T-helper 22 cell (primary cell): ENCODE measurements at regions not wholly inside any gene's neighbourhood (a gene's known extent, or its start where the extent isn't known, plus 50 kb on each side); places are given as distances from the start of the nearest gene placed in this dataset.

Experiments used
- DNase-seq: peaks from one replicate; pipeline ENCODE4 v3.0.0-alpha.2; 2020; ENCODE audit warnings: low read depth

- no peak for DNase-seq
Measured at GRCh38 chr3:10740954-10741353, 75.1 kb upstream of the SLC6A11 start.

- no peak for DNase-seq
Measured at GRCh38 chr3:10741891-10742671, 73.9 kb upstream of the SLC6A11 start.

- no peak for DNase-seq
Measured at GRCh38 chr3:10743366-10744097, 72.5 kb upstream of the SLC6A11 start.

- no peak for DNase-seq
Measured at GRCh38 chr3:10744098-10744465, 71.9 kb upstream of the SLC6A11 start.

- DNase-seq = no peak
Measured at GRCh38 chr3:10745392-10745791, 70.6 kb upstream of the SLC6A11 start.

- DNase-seq = no peak
Measured at GRCh38 chr3:10746001-10746400, 70.0 kb upstream of the SLC6A11 start.

- DNase-seq = no peak
Measured at GRCh38 chr3:10746684-10747083, 69.3 kb upstream of the SLC6A11 start.

GRCh38 chr3:10747341-10747740, 68.7 kb upstream of the SLC6A11 start:
- no peak for DNase-seq

GRCh38 chr3:10748040-10748439, 68.0 kb upstream of the SLC6A11 start:
- no peak for DNase-seq

- no peak for DNase-seq
Measured at GRCh38 chr3:10753964-10754363, 62.1 kb upstream of the SLC6A11 start.

- DNase-seq = no peak
Measured at GRCh38 chr3:10756546-10756945, 59.5 kb upstream of the SLC6A11 start.

GRCh38 chr3:10757021-10757820, 58.8 kb upstream of the SLC6A11 start:
- no peak for DNase-seq

GRCh38 chr3:10757821-10758130, 58.3 kb upstream of the SLC6A11 start:
- DNase-seq = no peak

GRCh38 chr3:10758304-10759037, 57.6 kb upstream of the SLC6A11 start:
- DNase-seq = no peak

- no peak for DNase-seq
Measured at GRCh38 chr3:10759495-10759894, 56.5 kb upstream of the SLC6A11 start.

GRCh38 chr3:10760199-10760598, 55.8 kb upstream of the SLC6A11 start:
- no peak for DNase-seq

- no peak for DNase-seq
Measured at GRCh38 chr3:10761583-10761982, 54.4 kb upstream of the SLC6A11 start.

GRCh38 chr3:10762116-10762515, 53.9 kb upstream of the SLC6A11 start:
- no peak for DNase-seq

GRCh38 chr3:10762611-10763247, 53.3 kb upstream of the SLC6A11 start:
- no peak for DNase-seq

GRCh38 chr3:10763248-10763620, 52.8 kb upstream of the SLC6A11 start:
- no peak for DNase-seq

GRCh38 chr3:10763817-10764258, 52.2 kb upstream of the SLC6A11 start:
- DNase-seq = no peak
